Sciatic nerve (tissue), 2 donors: ENCODE measurements at regions not wholly inside any gene's neighbourhood (a gene's known extent, or its start where the extent isn't known, plus 50 kb on each side); places are given as distances from the start of the nearest gene placed in this dataset.

Experiments used
- ATAC-seq: fragments of 200-7000 bp; cut with Tn5 transposase; one replicate; pipeline ENCODE4 v1.9.1; 2020; ENCODE audit warnings: mild to moderate bottlenecking, moderate library complexity
- DNase-seq: peaks from one replicate; pipeline ENCODE4 v3.0.0-alpha.2; 2020; ENCODE audit warnings: low spot score
- intact Hi-C: fragments of 100-400 bp; cut with DNase I; formaldehyde crosslinking; loops from one replicate; pipeline ENCODE4 v1.14.2; 2022
- donor health status: DM: no; HTN: no; CAD: no.
- donor health status: DM: no; HTN: no; CAD: no.

GRCh38 chr15:37165395-37165794 is 65.0 kb upstream of the MEIS2 start:
- no peak for ATAC-seq

GRCh38 chr15:37166402-37166801 is 66.1 kb upstream of the MEIS2 start:
- intact Hi-C loops: no loop called here
- DNase-seq (no peak), ATAC-seq (no peak)

More at GRCh38 chr15:37165395-37165794, 65.0 kb upstream of the MEIS2 start:
- intact Hi-C loops: no loop called here
- DNase-seq: no peak

GRCh38 chr15:37181339-37181738 is 81.0 kb upstream of the MEIS2 start:
- intact Hi-C loops: no loop called here
- no peak for ATAC-seq
- DNase-seq: no peak

- no peak for ATAC-seq
- no peak for DNase-seq
- intact Hi-C loops: no loop called here
Observed at GRCh38 chr15:37199545-37199944, 99.2 kb upstream of the MEIS2 start.

- ATAC-seq: no peak
- DNase-seq: no peak
- intact Hi-C loops: no loop called here
Observed at GRCh38 chr15:37203050-37203449, 102.7 kb upstream of the MEIS2 start.

- DNase-seq (no peak), ATAC-seq (no peak)
- intact Hi-C loops: no loop called here
Observed at GRCh38 chr15:37204692-37205091, 104.3 kb upstream of the MEIS2 start.

DNA sequence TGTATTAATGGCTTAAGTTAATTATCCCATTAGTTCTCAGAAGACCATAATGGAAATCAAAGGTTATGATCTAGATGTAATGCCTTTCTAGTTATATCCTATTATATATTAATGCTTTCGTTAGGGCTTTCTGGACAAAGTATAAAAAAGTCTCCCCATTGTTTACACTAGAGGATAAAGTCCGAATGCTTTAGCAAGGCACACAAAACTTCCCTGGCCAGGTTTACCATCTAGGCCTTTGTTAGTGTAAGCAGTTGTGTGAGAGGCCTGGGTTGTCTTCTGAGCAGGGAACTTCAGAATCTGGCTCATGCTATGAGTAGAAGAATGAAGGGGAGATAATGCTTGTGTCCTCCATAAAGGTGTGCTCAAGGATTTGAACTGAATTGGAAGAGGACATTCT is 106.3 kb upstream of the MEIS2 start:
- ATAC-seq: no peak

GRCh38 chr15:37208146-37209040 is 108.0 kb upstream of the MEIS2 start:
- intact Hi-C loops: no loop called here

More for the DNA sequence above, 106.3 kb upstream of the MEIS2 start:
- intact Hi-C loops: no loop called here
- no peak for DNase-seq

DNA sequence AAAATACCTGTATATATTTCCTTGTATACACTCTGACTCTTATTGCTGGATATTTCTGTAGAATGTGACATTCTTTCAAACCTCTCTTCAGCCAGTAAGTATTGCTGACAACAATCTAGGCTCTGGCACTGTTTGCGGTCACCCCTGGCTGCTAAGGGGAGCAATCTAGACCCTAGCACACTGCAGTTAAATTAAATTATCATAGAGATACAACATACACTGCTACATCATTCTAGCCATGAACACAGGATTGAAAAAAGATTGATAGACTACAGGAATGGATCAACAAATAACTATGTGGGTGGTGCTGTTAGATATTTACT is 108.7 kb upstream of the MEIS2 start:
- DNase-seq: no peak
- no peak for ATAC-seq
- intact Hi-C loops: no loop called here

More at GRCh38 chr15:37208146-37209040, 108.0 kb upstream of the MEIS2 start:
- DNase-seq: no peak
- no peak for ATAC-seq

DNA sequence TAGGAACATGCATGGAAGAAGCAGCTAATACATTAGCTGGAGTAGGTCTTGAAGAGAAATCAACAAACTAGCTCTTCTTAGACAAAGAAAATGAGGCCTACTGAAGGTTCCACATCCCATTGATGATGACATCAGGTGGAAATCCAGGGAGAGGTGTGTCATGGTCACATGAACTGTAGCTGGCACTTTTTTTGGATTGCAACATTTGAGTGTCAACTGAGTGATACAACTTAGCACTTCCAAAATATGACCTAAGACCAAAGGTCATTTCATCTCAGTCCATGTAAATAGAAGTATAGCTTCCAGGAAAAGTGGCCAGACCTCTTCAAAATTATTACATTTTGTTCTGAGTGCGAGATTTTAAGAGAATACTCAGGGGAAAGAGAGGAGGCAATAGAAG is 117.2 kb upstream of the MEIS2 start:
- intact Hi-C loops: no loop called here
- no peak for ATAC-seq
- DNase-seq: no peak

GRCh38 chr15:37218351-37218916 is 118.1 kb upstream of the MEIS2 start:
- intact Hi-C loops: no loop called here
- no peak for DNase-seq
- ATAC-seq: no peak

DNA sequence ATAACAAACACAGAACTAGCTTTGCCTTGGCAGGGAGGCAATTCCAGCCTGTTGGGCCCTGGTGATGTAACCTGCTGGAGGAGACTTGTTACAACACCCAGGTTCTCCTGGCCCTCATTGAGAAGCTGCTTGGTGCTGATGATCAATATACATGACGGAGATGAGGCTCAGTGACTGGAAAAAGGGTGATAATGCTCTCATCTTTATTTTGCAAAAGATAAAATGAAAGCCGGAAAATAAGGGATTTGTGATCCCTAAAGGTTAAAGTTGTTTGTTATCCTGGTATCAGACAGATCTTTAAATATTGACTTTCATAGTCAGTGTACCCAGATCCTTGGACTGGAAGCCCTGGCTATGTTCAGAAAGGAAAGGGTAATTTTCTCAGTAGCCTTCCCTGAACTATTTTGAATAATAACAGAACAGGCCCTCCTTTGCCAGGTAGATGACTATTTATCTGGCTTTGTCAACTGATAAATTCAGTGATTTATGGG is 118.9 kb upstream of the MEIS2 start:
- no peak for ATAC-seq
- intact Hi-C loops: no loop called here

GRCh38 chr15:37220949-37221670 is 120.8 kb upstream of the MEIS2 start:
- intact Hi-C loops: no loop called here
- no peak for DNase-seq
- ATAC-seq: no peak

More for the DNA sequence above, 118.9 kb upstream of the MEIS2 start:
- DNase-seq: no peak

DNA sequence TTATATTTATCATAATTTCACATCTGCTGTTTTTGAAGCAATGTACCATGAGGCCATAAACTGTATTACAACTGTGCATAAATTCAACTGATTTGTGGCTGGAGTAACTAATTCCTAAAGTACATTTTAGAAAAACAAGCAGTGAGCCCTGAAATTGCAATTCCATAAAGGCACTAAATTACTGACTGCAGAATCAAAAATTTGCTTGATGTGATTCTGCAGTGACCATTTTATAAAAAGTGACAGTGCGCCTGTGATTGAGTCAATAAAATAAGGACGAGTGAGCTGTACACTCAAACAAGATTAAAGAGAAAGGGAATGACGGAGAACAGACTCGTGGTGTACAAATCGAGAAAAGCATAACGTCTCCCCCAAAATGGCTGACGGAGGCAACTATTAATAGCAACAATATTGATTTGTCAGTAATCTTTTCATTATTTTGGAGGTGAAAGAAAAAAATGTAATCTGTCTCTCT is 121.4 kb upstream of the MEIS2 start:
- ATAC-seq (no peak), DNase-seq (no peak)
- intact Hi-C loops: no loop called here

DNA sequence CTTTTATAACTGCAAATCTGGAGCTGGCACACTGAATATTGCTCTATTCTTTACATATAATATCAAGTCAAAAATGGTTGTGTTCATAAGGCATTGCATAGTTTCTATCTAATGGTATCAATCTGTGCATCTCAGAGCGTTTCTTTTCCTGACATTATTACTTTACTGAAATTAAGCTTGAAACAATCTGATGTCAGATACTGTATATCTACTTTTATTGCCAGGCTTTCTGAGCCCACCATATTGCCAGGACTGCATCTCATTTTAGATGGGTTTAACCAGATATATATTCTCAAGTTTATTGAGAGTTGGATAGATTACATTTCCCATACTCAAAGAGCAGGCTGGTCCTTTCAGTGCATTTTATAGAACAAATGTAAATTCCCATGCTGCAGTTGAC is 122.7 kb upstream of the MEIS2 start:
- DNase-seq (no peak), ATAC-seq (no peak)
- intact Hi-C loops: no loop called here

DNA sequence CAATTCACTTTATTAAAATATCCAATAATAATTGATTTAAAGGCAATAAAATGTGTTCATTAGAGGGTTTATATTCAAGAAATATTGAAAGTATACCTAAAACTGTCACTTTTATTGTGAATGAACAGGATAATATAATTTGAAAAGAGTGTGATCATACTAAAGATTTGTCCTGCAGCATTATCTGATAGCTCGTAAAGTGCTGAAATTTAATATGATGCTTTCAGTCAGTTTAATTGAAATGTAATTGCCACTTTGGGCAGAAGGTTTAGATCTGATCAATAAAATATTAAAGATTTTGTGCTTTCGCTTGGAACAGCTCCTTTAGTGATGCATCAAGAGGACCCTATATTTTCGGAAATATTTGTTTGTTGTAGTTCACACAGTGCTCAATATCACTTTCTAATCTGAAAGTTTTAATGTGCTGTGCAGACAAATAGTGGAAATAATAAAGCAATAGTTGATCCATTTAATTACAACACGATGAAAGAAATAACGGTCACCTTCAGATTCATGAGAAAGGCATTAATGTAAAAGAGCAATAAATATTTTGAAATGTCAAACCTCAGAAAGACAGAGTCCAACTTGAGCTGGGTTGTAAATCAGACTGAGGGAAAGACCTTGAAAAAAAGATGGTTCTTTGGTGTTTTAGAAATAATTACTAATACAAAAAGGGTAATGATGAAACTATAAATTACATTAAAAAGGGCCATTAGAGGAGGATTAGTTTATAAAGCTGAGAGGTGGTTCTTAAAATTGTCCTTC is 129.7 kb upstream of the MEIS2 start:
- ATAC-seq (no peak), DNase-seq (no peak)
- intact Hi-C loops: no loop called here

- DNase-seq (no peak), ATAC-seq (no peak)
- intact Hi-C loops: no loop called here
Observed at GRCh38 chr15:37245358-37245757, 145.0 kb upstream of the MEIS2 start.

DNA sequence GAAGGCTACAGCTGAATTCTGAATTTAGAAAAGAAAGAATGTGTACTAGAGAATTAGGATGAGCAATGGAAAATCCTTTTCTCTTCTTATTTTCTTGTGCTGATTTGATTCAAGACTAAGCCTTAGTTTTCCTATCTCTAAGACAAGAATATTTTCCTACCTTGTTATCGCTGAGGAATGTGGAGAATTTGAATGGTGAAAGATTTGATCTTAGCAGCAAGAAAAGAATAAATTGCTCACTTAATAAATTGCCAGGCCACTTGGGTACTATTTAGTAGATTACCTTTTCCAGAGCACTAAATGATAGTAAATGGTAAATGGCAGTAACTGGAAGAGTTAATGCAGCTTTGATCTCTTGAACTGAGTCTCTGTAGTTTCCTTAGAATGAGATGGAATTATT is 145.7 kb upstream of the MEIS2 start:
- intact Hi-C loops: no loop called here
- no peak for DNase-seq
- ATAC-seq: no peak

GRCh38 chr15:37246856-37247255 is 146.5 kb upstream of the MEIS2 start:
- ATAC-seq: no peak
- intact Hi-C loops: no loop called here
- DNase-seq: no peak
